ENCODE measurements at regions not wholly inside any gene's neighbourhood (a gene's known extent, or its start where the extent isn't known, plus 50 kb on each side); places are given as distances from the start of the nearest gene placed in this dataset.
"Not testable (repeated sequence)": the region's sequence is repeated elsewhere in the genome, so short reads cannot be mapped to it uniquely, and the experiment has no call there.

GRCh38 chr9:64012014-64012413 lies 1273.0 kb downstream of the FOXD4L5 start:
- H3K36me3 ChIP-seq; ATAC-seq; intact Hi-C loops (cut with DNase I); H3K4me3 ChIP-seq; H3K27ac ChIP-seq; H3K4me1 ChIP-seq; H3K27me3 ChIP-seq; DNase-seq: not testable (repeated sequence)
- peaks cover 0 to 24% (median 0%) of the 10 kb centered on the region in 11 donors for H3K9me3 ChIP-seq
- WGBS, 2 donors: 78 to 80% methylated on average over 3 of the region's 3 CpGs

- H3K4me1 ChIP-seq; H3K36me3 ChIP-seq; H3K27ac ChIP-seq; ATAC-seq; H3K9me3 ChIP-seq; H3K27me3 ChIP-seq; DNase-seq; H3K4me3 ChIP-seq; intact Hi-C loops (cut with DNase I): not testable (repeated sequence)
- WGBS, 2 donors: 72 to 74% methylated on average over 23 of the region's 23 CpGs
These were observed 1305.3 kb downstream of the FOXD4L5 start for GRCh38 chr9:63979741-63980140.
